NCI-H524 treated with DMSO at 0.1 percent for 48 hours (cell line): ENCODE measurements at regions not wholly inside any gene's neighbourhood (a gene's known extent, or its start where the extent isn't known, plus 50 kb on each side); places are given as distances from the start of the nearest gene placed in this dataset.
"Not testable (repeated sequence)": the region's sequence is repeated elsewhere in the genome, so short reads cannot be mapped to it uniquely, and the experiment has no call there.

Source experiments
- DNase-seq: peaks from one replicate; lab custom pipeline; 2025; lab: John Stamatoyannopoulos, UW

DNA sequence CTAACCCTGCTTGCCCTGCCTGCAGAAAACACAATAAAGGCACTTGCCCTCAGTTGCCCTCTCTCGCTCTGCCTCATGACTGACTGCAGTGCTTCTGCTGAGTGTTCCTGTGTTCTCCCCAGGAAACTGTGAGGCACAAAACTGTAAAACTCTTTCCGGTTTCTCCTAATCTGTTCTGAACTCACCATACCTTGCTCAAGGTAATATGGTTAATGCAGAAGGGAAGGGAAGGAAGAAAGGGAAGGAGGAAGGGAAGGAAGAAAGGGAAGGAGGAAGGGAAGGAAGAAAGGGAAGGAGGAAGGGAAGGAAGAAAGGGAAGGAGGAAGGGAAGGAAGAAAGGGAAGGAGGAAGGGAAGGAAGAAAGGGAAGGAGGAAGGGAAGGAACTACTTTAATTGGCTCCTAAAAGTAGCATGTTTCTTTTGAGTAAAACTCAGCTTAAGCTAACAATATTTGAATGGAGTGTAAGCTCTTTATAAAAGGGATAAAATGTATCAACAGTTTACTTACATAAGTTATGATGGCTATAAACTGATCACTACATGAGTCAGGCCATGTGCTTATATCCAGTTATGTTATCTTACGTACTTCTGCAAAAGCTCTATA, 334.0 kb upstream of the CLEC14A start:
- DNase-seq = no peak

GRCh38 chr14:38583471-38583870, 327.6 kb upstream of the CLEC14A start:
- no peak for DNase-seq

DNA sequence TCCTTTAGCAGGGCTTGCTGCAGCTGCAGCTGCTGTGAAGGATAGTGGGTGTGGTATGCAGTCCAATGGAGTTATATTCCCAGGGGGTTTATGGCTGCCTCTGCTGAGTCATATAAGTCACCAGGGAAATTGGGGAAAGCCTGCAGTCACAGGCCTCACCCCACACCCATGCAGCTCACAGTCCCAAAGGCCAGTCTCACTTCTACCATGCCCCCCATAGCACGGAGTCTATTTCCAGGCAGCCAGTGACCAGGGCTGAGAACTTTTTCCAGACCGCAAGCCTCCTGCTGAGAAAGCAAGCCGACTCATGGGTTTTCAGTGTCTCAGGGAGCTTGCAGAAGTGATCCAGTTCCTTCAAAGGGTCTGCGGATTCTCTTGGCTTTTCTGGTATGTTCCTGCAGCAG, 322.4 kb upstream of the CLEC14A start:
- DNase-seq = no peak

GRCh38 chr14:38567703-38568102, 311.8 kb upstream of the CLEC14A start:
- DNase-seq = no peak

GRCh38 chr14:38561657-38562056, 305.8 kb upstream of the CLEC14A start:
- no peak for DNase-seq

DNA sequence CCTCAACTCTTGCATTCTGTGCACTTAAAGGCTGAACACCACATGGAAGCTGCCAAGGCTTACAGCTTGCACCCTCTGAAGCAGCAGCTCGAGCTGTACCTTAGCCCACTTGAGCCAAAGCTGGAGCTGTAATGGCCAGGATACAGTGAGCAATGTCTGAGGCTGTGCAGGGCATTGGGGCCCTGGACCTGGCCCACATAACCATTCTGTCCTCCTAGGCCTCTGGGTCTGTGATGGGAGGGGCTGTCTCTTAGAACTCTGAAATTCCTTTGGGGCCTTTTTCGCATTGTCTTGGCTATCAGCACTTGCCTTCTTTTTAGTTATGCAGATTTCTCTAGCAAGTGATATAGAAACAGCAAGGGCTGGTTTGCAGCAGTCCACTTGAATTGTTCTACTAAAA, 303.8 kb upstream of the CLEC14A start:
- DNase-seq = no peak

DNA sequence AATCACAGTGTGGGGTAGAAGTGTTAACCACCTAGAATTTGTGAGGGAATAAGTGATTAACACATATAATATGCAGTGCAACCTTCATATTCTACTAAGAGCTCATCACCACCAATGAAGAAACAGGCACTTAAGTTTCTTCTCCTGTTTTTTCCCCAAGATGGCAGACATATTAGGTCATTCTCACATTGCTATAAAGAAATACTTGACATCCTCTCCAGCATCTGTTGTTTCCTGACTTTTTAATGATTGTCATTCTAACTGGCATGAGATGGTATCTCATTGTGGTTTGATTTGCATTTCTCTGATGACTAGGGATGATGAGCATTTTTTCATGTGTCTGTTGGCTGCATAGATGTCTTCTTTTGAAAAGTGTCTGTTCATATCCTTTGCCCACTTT, 301.5 kb upstream of the CLEC14A start:
- DNase-seq = not testable (repeated sequence)

DNA sequence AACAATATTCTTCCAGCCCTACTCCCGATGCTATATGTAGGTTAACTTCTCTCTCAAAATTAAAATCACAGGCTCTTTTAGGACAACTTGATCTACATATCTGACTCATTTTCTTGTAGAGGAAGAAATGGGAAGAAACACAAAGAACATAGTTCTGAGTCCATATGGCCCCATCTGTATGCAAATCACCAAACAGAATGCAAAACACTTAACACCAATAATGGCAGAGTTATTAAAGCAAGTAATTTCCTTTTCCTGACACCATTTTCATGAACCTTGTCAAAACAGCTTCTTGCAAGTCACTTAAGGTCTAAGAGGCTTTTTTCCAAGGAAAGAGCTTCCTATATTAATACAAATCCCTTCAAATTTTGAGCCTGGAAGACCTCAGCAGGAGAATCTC, 300.4 kb upstream of the CLEC14A start:
- no peak for DNase-seq

DNA sequence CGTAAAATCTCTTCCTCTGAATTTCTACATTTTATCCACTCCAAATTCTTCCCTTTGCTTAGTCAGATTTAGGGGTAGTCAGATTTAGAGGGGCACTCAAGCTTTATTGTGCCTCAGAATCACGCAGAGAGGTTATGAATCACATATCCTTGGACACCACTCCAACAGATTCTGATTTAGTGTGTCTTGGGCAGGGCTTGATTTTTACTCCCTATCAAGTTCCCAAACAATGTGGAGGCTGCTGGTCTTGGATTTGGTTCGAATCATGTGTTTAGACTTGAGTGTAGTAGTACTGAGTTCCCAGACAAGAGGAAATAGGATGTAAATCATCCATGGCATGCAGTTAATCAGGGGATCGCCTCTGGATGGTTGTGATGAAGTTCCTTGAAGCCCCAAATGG, 298.1 kb upstream of the CLEC14A start:
- DNase-seq = no peak

GRCh38 chr14:38553586-38553985, 297.7 kb upstream of the CLEC14A start:
- no peak for DNase-seq

GRCh38 chr14:38549564-38549963, 293.7 kb upstream of the CLEC14A start:
- no peak for DNase-seq

GRCh38 chr14:38547961-38548490, 292.1 kb upstream of the CLEC14A start:
- DNase-seq = no peak

DNA sequence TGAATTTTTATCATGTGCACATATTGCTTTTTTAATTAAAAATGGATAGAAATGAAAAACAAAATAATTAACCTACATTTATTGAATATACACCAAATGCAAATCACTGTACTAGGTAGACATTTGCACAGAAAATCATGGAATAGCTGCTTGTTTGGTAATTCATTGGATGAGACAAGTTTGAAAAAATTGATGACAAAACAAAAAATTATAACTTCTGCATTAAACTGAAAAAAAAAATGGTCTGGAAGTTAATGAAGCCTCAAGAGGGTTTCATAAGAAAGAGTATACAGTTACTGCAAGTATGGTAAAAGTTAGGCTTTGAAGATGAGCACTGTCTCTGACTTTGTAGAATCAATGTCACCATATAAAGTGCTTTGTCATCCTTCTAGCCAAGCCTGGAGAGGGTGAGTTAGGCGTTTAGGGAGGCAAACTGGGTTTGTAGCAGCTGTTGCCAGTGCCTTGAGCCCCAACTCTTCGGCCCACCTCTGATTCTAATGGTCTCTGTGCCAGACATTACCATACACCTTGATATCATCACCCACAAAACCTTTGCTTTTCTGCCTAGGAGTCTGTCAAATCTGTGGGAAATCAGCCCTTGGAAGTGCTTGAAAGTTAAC, 291.1 kb upstream of the CLEC14A start:
- DNase-seq = no peak

GRCh38 chr14:38544776-38545175, 288.9 kb upstream of the CLEC14A start:
- no peak for DNase-seq

DNA sequence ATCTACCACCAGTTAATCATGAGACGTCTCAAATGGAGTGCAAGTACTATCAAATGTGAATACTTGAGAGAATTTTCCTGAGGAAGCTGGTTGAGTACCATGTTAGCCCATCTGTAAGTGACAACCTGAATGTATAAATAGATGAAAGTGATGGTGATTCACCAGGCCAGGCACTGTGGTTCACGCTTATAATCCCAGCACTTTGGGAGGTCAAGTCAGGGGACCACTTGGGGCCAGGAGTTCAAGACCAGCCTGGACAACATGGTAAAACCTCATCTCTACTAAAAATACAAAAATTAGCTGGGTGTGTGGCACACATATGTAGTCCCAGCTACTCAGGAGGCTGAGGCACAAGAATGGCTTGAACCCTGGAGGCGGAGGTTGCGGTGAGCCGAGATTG, 288.0 kb upstream of the CLEC14A start:
- DNase-seq = not testable (repeated sequence)

- not testable (repeated sequence) for DNase-seq
Measured at GRCh38 chr14:38538053-38538452, 282.2 kb upstream of the CLEC14A start.

DNA sequence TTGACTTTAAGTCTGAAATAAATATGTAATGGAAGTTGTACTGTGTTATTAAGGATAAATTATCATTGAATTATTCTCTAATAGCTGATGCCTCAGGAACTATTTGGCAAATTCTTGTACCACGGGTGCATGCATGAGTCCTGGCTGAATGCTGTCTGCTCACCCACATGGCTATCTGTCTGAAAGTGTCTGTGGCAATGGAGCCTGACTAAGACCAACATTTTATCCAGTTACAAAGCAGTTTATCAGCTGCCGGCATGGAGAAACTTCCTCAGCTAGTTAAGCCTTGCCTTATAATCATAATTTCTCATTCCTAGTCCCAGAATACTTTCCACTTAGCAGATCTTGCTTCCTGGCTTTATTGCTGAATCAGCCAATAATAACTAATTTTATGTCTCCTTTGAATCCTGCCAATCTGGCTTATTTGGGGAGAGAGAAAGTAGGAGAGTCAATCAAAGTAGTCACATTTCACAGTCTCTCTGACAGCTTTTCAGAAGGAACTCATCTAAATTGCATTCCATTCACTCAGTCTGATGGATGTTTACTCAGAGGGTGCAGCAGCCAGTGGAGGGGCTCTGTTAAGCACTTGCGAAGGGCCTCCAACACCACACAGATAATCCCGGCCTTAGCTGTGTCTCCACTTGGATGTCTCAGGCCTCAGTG, 280.6 kb upstream of the CLEC14A start:
- DNase-seq = no peak

GRCh38 chr14:38528582-38528981, 272.7 kb upstream of the CLEC14A start:
- no peak for DNase-seq

GRCh38 chr14:38527502-38527878, 271.6 kb upstream of the CLEC14A start:
- no peak for DNase-seq

DNA sequence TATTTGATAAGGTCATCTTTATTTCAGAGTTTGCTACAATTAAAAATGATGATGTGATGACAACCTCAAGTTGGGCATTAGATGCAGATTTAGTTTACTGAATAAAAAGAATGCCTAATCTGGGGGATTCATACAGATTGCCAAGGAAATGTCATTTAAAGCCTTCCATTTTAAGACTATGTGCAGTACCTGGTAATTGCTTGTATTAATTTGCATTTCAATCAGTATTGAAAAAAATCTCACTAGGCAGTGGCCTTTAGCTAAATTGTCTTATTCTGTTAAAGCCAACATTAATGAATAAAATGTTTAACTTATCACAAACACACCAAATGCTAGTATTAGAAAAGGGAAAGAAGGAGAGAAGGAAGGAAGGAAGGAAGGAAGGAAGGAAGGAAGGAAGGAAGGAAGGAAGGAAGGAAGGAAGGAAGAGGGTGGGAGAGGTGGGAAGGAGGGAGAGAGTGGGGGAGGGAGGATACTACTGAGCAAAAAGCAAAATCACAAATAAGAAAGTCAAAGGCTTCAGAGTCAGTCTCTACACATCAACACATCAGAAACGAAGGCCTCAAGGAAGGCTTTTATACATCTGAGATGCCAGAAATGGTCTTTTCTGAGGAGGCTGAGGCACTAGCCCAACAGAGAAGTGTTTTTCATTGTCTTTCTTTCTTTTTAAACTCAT, 271.1 kb upstream of the CLEC14A start:
- no peak for DNase-seq

GRCh38 chr14:38524636-38525509, 269.0 kb upstream of the CLEC14A start:
- DNase-seq = no peak

GRCh38 chr14:38522724-38523123, 266.8 kb upstream of the CLEC14A start:
- no peak for DNase-seq
